CD4-positive, alpha-beta T cell treated with Interleukin-17A for 1 hour (primary cell): ENCODE measurements at regions not wholly inside any gene's neighbourhood (a gene's known extent, or its start where the extent isn't known, plus 50 kb on each side); places are given as distances from the start of the nearest gene placed in this dataset.
"Not testable (repeated sequence)": the region's sequence is repeated elsewhere in the genome, so short reads cannot be mapped to it uniquely, and the experiment has no call there.

Experiments
- DNase-seq: peaks from one replicate; pipeline ENCODE4 v3.0.0-alpha.2; 2020

DNA sequence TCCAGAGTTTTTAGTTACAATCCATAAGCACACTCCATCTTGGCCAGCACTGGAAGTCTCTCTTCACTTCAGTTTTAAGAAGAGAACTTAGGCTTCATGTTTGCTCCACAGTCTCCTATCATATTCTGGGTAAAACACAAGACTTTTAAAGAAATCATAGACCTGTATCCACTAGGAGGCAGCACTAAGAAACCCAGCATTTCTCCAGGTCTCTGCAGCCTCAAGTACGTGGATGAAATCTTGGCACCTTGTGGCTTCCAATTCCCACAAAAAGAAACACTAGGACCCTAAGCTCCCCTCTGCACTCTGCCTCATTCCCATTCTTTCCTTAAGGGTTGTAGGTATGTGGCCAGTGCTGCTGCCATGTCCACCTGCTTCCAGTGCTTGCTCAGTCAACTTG lies 367.3 kb upstream of the CASK start:
- no peak for DNase-seq

DNA sequence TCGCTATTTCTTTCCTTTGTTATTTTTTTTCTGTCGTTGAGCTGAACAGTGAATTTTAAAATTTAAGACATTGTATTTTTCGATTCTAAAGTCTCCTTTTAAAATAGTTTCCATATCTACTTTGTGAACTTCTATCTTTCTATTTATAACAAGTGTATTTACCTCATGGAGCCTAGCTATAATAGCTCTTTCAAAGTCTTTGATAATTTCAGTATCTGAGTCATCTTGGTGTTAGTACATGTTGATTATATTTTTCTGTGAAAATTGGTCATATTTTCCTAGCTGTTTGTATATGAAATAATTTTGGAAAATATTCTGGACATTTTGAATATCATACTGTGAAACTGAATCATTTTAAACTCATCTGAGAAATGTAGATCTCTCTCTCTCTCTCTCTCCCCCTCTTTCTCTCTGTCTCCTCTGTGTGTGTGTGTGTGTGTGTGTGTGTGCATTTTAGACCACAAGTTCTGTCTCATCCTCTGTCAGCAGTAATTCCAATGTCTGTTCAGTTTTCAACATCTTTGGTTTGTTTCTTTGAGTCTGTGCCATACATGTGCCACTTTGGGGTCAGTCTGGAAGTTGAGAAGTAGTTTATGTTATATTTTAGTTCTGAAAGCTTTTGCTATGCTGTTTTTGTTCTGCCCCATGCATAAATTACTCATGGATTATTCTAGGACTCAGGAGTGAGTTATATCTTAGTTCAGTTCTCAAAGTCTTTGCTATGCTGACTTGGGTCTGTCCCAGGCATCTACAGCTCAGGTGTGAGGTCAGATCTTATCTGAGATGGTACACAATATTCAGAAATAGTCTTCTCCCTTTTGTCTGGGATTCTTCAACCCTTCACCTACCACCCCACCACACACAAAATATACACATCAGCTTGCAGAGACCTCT lies 366.4 kb upstream of the CASK start:
- DNase-seq, result no peak

DNA sequence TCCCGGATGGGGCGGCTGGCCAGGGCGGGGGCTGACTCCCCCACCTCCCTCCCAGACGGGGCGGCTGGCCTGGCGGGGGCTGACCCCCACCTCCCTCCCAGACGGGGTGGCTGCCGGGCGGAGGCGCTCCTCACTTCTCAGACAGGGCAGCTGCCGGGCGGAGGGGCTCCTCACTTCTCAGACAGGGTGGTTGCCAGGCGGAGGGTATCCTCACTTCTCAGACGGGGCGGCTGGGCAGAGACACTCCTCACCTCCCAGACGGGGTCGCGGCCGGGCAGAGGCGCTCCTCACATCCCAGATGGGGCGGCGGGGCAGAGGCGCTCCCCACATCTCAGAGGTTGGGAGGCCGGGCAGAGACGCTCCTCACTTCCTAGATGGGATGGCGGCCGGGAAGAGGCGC lies 362.3 kb upstream of the CASK start:
- not testable (repeated sequence) for DNase-seq

DNA sequence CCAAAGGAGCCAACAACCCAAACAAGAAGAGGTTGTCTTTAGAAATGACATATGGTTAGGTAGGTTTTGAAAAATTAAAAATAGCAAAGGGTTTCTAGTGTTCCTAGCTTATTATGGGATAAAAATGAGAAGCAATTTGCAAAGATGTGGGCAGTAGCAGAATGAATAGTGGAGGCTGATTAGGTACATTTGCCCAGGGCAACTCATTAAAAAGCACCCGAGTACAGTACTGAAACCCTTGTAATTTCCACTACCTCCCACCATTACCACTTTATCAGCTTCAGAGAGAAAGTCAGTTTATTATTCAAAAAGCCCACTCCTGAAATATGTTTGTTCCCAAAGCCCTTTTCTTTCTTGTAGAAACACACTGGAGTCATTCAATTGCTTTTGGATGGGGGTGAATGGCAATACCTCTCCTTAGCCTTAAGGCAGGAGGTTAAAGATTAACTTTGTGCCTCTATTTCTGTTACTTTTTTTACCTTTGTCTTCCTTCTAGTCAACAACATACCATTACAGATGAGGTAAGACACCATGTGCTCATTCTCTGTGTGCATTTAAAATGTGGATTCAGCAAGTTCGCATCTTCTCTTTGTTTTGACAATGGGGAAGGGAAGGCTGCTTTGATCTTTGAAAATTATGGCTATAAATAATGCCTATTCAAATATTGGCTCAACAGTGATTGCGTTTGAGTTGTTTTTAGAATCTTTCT lies 353.8 kb upstream of the CASK start:
- DNase-seq, result no peak

DNA sequence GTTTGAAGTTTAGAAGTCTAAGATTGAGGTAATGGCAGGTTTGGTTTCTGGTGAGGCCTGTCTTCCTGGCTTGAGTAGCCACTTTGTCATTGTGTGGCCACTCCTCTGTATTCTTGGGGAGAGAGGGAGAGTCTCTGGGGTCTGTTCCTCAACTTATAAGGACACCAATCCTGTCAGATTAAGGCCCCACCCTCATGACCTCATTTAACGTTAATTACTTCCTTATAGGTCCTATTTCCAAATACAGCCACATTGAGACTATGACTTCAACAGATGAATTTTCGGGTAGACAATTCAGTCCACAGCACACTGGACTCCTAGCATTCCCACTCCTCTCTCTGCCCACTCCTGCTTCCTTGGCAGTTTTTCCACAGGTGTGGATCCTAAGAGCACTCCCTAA lies 350.8 kb upstream of the CASK start:
- no peak for DNase-seq

DNA sequence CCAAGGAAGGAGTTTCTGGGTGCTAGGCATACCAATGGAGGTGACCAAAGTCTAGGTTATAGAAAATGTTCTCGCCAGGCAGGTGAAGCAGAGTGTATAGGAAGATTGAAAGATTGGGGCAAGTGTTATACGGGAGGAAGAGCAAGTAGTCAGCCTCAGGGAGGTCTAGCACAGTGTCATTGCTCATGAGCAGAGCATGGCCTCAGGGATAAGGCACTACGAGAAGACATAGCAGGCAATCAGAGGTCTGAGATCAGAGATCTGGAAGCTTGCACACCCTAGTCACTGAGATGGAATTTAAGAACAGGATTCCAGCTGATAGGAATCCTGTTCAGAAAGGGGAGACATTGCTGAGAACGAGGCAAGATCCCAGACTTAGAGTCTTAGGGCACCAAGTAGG lies 350.0 kb upstream of the CASK start:
- no peak for DNase-seq

DNA sequence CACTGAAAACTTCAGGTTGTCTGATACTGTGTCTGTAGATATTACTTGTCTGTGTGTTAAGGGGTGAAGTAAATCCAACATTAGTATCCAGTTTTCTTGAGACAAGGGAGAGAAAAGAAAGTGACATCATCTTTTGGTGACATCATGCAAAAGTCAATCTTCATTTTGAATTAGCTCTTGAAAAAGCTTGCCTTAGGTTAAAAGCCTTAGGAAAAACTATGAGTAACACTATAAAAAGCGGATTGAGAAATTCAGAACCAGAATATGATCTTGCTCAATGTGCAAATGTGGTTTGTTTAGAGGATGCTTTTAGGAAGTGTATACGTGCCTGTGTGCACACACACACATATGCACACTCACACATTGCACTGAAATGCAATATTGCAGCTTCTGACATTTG lies 345.8 kb upstream of the CASK start:
- no peak for DNase-seq

DNA sequence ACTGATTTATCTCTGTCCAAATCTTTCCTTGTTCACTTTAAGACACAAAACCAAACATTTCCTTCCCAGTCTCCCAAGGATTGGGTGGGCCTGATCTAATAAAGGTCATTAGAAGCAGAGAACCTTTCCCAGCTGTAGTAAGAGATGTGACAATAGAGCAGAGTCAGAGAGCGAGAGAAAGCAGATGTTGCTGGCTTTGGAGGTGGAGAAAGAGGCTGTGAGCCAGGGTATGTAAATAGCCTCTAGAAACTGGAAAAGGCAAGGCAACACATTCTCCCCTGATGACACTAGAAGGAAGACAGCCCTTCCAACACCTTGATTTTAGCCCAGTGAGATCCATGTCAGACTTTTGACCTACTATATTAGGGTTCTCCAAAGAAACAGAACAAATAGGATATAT lies 337.5 kb upstream of the CASK start:
- DNase-seq, result no peak

DNA sequence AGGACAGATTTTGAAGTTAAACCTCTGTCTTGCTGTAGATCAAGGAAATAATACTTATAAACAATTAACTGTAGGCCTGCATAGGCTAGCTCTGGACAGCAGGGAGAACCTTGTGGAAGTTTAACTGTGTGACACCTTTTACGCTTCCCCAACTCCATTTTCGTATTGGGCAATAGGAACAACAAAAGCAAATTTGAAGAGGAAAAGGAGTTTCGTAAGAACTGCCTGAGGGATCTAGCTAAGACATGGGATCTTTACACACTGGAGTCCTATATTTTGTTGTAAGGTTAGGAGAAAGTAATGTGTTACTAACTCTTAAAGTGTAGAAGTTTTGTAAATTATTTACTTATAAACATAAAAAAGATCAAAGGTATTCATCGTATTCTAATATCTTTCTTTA lies 324.9 kb upstream of the CASK start:
- DNase-seq, result no peak

DNA sequence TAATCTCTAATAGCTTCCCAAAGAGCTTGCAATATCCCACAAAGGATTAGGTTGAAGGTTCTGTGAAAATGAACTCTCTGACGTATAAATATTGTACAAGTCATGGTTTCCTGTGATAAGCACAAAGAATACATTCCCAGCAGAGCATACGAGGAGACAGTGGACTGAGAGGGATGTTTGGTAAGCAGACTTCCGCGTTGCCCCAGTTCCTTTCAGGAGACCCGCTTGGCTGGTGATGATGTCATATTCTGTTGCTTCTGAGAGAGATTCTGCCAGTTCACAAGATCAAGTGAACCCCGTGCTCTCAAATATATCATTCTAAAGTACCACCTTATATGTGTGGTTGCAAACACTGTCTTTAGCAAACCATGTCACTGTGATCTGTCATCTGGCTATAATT lies 323.9 kb upstream of the CASK start:
- no peak for DNase-seq

DNA sequence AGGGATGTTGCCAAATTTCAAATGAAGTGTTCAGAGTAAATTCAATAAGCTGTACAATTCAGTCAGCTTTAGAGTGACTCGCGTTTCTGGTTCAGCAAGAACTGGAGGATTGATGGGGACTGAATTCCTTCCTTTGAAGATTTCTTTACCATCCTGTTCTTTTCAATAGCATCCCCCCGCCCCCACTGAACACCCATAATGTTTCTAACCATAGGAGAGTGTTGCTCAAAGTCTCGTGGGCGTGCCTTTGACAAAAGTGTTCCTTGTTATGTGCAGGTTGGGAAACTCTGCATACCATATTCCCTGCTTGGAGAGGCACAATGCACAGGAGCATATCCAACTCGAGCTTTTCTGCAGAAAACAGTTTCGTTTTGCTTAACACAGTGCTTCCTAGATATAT lies 323.5 kb upstream of the CASK start:
- DNase-seq, result no peak

DNA sequence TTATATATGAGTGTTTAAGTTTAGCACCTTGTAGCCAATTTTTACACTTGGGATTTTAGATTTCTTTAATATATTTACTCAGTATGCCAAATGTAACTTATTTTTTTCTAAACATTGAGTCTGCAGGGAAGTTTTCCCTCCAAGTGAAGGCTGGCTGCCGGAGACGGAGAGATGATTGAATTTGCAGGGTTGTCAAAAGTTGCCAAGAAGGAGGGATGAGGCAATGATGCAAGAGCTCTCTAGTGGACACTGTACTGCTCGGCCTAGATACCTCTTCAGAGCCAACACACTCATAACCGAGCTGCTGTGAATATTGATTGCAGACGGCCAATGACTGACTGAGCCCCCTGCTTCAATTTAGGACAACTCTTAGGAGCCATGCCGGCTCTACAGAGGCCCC lies 318.6 kb upstream of the CASK start:
- DNase-seq, result no peak

DNA sequence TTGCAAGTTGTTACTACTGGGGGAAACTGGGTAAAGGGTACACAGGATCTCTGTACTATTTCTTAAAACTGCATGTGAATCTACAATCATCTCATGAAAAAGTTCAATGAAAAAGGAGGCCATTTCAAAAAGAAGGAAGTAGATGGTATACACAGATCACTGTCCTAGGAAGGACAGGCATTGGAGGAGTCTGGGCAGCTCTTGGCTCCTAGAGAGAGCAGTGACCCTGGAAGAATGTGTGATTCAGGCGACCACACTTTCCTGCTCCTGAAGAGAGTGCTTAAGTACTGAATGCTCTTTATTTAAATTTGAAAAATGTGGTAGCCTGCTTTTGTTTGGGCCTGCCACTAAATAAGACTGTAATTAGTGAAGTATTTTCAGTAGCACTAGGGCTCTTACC lies 318.1 kb upstream of the CASK start:
- DNase-seq, result no peak

DNA sequence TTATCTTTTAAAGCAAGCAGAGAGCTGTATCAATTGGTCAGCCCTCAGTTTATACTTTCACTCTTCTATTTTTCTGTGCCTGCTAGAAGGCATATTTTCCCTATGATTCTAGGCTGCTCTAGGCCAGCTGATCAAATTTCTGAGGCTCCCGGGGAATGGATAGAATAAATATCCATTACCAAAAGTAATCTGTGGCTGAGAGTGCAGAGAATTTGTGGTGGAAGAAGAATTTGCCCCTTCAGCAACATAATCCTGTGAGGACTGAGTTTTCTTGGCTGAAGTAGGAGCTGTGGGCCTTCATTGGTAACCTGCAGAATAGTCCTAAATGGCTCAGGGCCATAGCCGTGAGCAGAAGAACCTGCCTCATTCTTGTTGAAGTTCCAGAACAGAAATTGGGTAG lies 314.6 kb upstream of the CASK start:
- DNase-seq, result no peak

DNA sequence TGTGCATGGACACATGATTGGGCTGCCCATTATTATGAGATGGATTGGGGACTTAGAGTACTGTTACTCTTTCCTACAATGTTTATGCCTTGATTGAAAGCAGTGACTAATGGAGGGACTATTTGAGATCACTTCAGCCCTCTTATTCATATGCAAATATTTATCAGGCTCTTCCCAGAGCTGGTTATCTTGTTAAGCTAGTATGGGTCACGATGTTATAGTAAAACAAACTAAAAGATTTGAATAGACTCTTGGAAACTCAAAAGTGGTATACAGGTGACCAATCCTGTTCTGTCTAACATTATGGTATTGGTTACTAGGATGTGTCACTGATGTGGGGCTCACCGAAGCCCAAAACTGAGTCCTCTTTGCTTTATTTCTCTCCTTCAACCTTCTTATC lies 306.2 kb upstream of the CASK start:
- DNase-seq, result no peak

DNA sequence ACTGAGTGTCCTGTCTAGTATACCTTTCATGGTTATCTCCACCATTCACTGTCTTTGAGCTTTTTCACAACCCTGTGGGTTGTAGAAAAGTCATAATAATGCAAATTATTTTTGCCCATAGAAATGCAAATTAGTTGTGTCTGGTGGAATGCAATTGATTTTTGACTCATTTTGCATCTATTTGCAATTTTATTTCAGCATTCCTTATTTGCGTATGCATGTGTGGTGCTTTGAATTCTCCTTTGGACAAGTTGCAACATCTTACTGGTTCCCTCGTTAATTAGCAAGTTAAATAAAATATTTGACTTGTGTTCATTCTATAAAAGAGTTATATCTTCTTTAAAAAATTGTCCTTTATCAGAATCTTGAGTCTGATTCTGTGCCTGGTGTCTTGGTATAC lies 297.3 kb upstream of the CASK start:
- no peak for DNase-seq

DNA sequence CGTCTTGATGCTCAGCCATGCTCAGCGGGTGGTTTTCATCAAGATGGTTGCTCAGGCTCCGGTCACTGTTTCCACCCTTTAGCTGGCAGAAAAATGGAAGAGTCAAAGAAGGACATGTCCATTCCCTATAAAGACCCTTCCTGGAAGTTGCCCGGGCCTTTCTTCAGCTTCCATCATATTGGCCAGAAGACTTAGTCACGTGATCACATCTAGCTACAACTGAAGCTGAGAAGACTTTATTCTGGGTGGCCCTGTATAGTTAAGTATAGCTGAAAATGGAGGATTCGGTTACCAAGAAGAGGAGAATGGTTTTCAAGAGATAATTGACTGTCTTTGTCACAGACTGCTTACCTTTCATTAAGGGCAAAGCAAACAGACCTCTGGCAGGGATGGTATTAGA lies 296.7 kb upstream of the CASK start:
- no peak for DNase-seq

DNA sequence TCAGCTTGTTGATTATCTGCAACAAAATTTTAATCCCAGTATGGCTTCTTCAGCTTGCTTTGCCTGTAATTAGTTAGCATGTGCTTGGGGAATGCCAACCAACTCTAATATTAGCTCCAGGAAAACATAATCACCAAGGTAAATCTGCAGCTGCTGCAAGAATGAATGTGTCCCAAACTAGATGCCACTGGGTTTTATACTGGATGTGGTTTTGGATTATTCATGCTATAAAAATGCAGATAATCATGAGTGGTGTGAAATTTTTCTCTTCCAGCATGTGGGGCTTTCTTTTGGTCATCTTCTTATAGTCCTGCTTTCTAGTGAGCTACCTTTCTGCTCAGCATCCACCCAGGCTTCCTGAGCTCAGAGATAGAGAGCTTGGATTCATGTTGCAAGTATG lies 295.9 kb upstream of the CASK start:
- no peak for DNase-seq

DNA sequence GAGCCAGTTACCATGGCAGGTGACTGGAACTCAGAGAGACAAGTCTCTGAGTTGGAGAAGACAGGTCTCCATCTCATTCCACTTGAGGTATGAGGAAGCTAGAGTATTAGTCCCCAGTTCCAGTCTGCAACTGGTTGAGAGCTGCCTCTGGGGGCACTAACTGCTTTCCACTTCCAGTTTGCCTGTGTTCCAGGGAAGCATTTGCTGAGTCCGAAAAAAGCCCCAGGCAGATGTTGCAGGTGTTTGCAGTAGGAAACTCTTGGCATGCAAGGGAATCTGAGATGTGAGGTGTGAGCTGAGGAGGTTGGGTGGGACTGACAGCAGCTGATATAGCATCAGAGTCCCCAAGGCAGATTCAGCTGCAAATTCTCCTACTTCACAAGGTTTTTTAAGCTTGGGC lies 272.2 kb upstream of the CASK start:
- DNase-seq, result no peak

DNA sequence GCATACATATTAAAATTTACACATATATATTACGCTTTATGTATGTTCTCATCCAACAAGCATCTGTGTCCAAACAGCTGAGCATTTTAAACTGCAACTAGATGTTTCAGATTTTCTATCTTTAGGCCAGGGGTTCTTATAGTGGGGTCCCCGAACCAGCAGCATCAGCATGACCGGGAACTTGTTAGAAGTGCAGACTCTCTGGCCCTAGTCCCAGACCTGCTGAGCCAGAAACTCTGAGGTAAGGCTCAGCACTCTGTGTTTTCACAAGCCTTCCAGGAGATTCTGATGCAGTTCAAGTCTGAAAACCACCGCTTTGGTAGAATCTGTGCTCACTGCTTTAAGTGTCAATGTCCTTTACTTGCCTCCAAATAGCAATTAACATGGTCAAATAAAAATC lies 266.2 kb upstream of the CASK start:
- DNase-seq, result no peak

DNA sequence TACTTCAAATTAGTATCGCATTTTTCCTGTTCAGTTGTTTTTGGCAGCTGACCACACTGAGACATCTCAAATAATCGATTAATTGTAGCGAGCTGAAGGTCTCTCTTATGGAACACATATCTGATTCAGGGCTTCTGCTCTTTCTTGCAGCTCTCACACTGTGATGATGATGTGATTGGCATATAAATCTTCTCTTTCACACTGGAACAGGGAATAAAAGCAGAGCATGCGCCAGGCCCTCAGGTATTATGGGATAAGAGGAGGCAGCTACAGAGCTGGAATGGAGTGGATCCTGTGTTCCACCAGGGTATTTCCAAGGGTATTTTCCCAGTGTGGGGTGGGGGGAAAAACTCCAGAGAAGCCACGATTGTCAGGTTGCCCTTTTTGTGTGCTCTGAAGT lies 265.4 kb upstream of the CASK start:
- DNase-seq, result no peak

DNA sequence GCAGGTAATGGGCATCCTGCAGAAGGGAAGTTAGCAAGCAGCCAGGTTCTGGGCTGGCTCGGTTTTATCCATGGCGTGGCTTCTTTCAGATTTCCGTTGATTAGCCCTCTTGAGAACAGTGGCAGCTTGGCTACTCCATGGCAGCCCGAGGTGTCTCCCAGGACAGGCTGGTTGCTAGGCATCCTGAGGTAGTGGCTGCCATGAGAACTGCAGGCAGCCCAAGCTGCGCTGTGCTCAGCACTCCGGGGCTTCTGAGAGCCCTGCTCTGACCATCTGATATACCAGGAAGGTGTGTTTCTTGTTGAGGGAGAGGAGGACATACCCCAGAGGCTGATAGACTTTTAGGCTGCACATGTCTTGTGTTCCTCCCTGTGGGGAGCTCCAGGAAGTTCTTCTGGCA lies 253.4 kb upstream of the CASK start:
- no peak for DNase-seq

DNA sequence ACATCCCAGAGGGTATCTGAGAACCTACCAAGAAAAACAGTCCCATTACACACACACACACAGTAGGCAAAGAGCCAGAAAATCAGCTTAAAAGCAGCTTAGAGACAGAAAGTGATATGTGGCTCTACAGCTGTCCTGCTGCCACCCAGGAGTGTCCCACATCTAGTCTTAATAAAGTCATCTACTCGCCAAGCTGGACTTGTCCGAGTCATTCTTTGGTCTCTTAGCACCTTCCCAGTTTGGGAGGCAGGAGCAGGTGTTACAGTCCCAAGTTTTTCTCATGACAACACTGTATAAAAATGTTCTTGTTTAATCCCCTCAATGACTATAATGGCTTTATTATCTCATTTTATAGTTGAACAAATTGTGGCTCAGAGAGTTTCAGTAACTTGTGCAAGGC lies 252.5 kb upstream of the CASK start:
- no peak for DNase-seq

DNA sequence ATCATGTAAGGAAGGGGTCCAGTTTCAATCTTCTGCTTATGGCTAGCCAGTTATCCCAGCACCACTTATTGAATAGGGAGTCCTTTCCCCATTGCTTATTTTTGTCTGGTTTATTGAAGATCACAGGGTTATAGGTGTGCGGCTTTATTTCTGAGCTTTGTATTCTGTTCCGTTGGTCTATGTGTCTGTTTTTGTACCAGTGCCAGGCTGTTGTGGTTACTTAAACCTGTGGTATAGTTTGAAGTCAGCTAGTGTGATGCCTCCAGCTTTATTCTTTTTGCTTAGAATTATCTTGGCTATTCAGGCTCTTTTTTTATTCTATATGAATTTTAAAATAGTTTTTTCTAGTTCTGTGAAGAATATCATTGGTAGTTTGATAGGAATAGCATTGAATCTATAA lies 234.6 kb upstream of the CASK start:
- not testable (repeated sequence) for DNase-seq

DNA sequence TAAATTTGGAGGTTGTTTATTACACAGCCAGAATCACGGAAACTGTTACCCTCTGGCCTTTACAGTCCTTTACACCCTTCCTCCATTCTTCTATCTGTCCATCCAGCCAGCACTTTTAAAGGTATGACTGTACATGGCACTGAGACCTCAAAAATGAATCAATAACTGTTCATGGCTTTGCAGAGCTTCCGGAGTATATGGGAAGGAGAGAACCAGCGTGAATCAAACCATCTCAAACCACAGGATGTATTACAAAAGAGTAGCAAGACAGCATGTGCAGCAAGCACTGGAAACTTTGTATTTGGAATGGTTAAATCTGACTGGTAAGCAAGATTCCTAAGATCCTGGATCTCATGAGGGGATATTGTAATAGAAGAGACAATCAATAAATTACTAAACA lies 228.5 kb upstream of the CASK start:
- no peak for DNase-seq
